ENCODE measurements at regions not wholly inside any gene's neighbourhood (a gene's known extent, or its start where the extent isn't known, plus 50 kb on each side); places are given as distances from the start of the nearest gene placed in this dataset.

DNA sequence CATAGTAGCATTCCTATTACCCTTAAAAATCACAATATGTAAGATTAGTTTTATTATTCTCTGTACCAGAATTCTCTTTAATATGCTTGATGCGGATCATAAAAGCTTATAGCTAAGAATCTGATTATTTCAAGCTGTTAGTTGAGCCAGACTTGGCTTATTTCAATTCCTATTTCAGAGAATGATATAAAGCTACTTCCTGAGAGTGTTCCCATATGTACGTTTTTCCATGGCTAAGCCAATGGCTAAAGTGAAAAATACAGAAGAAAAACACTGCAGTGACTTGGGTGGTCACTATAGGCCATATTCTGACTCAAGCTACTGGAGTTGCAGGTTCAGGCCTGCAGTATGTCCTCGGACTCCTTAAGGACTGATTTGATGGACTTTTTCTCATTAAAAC lies 97.9 kb upstream of the EEF1E1 start:
- Histone ChIP-seq H3K9me3 (ENCODE audit: low read depth) (no peaks in the 10 kb centered on the region), H3K4me1 (peaks cover 10% of the 10 kb centered on the region), H2AFZ (replicated peaks) (no peak overlapping the region), H4K20me1 (ENCODE audit: low read depth) (no peaks in the 10 kb centered on the region), H3K79me2 (ENCODE audit: low read depth) (no peaks in the 10 kb centered on the region), H3K4me3 (no peak overlapping the region), H3K4me2 (no peak overlapping the region), H3K36me3 (no peaks in the 10 kb centered on the region), H3K27me3 (no peaks in the 10 kb centered on the region), H3F3A (ENCODE audit: low read depth) (peaks cover 1% of the 10 kb centered on the region), H3K27ac (no peak overlapping the region), H3K9ac (no peak overlapping the region)
- peaks cover 3% of the 10 kb centered on the region for H3K9me3 Mint-ChIP-seq
- no peak overlapping the region for H3K4me3 Mint-ChIP-seq
- DNase-seq (ENCODE audit: low spot score), result no peak
- H3K27ac Mint-ChIP-seq, result no peak overlapping the region
- peaks cover 19% of the 10 kb centered on the region for H3K4me1 Mint-ChIP-seq
- H3K27me3 Mint-ChIP-seq (ENCODE audit: insufficient read depth, low read depth), result no peaks in the 10 kb centered on the region
- H3K36me3 Mint-ChIP-seq, result peaks cover 2% of the 10 kb centered on the region
- TF ChIP-seq, protein P1, sequence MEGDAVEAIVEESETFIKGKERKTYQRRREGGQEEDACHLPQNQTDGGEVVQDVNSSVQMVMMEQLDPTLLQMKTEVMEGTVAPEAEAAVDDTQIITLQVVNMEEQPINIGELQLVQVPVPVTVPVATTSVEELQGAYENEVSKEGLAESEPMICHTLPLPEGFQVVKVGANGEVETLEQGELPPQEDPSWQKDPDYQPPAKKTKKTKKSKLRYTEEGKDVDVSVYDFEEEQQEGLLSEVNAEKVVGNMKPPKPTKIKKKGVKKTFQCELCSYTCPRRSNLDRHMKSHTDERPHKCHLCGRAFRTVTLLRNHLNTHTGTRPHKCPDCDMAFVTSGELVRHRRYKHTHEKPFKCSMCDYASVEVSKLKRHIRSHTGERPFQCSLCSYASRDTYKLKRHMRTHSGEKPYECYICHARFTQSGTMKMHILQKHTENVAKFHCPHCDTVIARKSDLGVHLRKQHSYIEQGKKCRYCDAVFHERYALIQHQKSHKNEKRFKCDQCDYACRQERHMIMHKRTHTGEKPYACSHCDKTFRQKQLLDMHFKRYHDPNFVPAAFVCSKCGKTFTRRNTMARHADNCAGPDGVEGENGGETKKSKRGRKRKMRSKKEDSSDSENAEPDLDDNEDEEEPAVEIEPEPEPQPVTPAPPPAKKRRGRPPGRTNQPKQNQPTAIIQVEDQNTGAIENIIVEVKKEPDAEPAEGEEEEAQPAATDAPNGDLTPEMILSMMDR (IDR thresholded peaks at IDR 0.05), result no peak
- TF ChIP-seq EZH2 (IDR thresholded peaks at IDR 0.05), result no peak
- TF ChIP-seq EZH2phosphoT487 (IDR thresholded peaks at IDR 0.05), result no peak

DNA sequence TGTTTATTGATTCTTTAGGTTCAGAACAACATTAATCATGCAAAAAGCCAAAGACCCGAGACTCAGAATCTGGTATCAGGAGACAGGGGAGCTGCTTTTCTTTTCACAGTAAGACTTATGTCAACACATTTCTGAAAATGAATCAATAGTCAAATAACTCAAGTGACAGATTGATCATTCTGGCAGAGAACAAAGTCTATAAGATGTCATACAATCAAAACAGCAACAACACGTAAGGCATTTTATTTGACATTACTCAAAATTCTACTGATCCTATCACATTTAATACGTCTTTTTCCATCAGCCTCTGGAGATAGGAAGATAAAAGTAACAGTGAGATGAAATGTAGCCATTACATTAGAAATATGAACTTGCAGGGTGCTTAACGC lies 93.4 kb upstream of the EEF1E1 start:
- no peak overlapping the region for H3K4me2 ChIP-seq
- H3K27ac ChIP-seq, result no peak overlapping the region
- H3F3A ChIP-seq (ENCODE audit: low read depth), result peaks cover 15% of the 10 kb centered on the region
- H3K4me3 ChIP-seq, result no peak overlapping the region
- Mint-ChIP-seq H3K4me1 (peaks cover 36% of the 10 kb centered on the region), H3K27me3 (ENCODE audit: insufficient read depth, low read depth) (no peaks in the 10 kb centered on the region), H3K9me3 (peaks cover 3% of the 10 kb centered on the region), H3K36me3 (no peaks in the 10 kb centered on the region), H3K4me3 (no peak overlapping the region), H3K27ac (peak overlapping the region; percentile 31)
- H4K20me1 ChIP-seq (ENCODE audit: low read depth), result no peaks in the 10 kb centered on the region
- H3K79me2 ChIP-seq (ENCODE audit: low read depth), result no peaks in the 10 kb centered on the region
- no peak for DNase-seq (ENCODE audit: low spot score)
- no peaks in the 10 kb centered on the region for H3K36me3 ChIP-seq
- peaks cover 31% of the 10 kb centered on the region for H3K4me1 ChIP-seq
- no peaks in the 10 kb centered on the region for H3K9me3 ChIP-seq (ENCODE audit: low read depth)
- peak overlapping the region; percentile 10 for H2AFZ ChIP-seq (replicated peaks)
- H3K9ac ChIP-seq, result no peak overlapping the region
- H3K27me3 ChIP-seq, result no peaks in the 10 kb centered on the region
- TF ChIP-seq EZH2 (IDR thresholded peaks at IDR 0.05), result no peak
- TF ChIP-seq EZH2phosphoT487 (IDR thresholded peaks at IDR 0.05), result no peak
- TF ChIP-seq, protein P1 (IDR thresholded peaks at IDR 0.05), result no peak

DNA sequence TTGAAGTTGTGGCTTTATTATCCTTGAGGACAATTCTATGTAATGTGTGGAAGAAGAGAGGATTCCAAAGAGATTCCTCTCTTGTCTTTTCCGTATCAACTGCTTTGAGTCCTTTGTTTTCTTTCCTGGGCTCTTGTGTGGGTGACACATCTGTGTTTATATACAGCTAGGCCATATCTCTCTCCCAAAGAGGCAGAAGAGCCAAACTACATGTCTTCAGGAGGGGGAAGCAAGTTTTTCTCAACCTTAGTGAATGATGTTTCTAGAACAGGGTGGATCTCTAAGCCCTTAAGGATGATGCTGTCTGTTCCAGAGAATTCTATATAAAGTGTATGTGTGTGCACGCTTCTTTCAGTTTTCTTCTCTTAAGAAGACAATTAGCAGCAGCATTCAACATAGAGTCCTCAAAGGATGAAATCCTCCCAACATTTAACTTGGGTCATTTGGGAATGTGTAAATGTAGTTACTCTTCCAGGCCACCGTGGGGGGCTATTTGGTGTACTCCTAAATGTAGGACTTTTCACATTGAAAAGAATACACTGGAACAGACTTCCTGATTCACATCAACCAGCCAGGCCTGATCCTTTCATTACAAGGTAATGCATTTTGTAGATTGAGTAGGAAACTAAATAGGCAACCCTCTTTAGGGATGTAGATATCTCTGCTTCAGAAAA lies 92.8 kb upstream of the EEF1E1 start:
- peak overlapping the region; percentile 10 for H2AFZ ChIP-seq (replicated peaks)
- no peaks in the 10 kb centered on the region for H3K27me3 ChIP-seq
- no peaks in the 10 kb centered on the region for H3K36me3 ChIP-seq
- Mint-ChIP-seq H3K4me1 (peaks cover 36% of the 10 kb centered on the region), H3K27ac (peak overlapping the region; percentile 95), H3K9me3 (peaks cover 3% of the 10 kb centered on the region), H3K4me3 (no peak overlapping the region), H3K36me3 (no peaks in the 10 kb centered on the region), H3K27me3 (ENCODE audit: insufficient read depth, low read depth) (no peaks in the 10 kb centered on the region)
- no peaks in the 10 kb centered on the region for H4K20me1 ChIP-seq (ENCODE audit: low read depth)
- no peaks in the 10 kb centered on the region for H3K9me3 ChIP-seq (ENCODE audit: low read depth)
- H3K4me3 ChIP-seq, result no peak overlapping the region
- peak; percentile 54 for DNase-seq (ENCODE audit: low spot score)
- no peak overlapping the region for H3K9ac ChIP-seq
- H3F3A ChIP-seq (ENCODE audit: low read depth), result peaks cover 15% of the 10 kb centered on the region
- peaks cover 31% of the 10 kb centered on the region for H3K4me1 ChIP-seq
- peak overlapping the region; percentile 42 for H3K27ac ChIP-seq
- peak overlapping the region; percentile 23 for H3K4me2 ChIP-seq
- no peak for TF ChIP-seq EZH2 (IDR thresholded peaks at IDR 0.05)
- no peak for TF ChIP-seq EZH2phosphoT487 (IDR thresholded peaks at IDR 0.05)
- TF ChIP-seq, protein P1 (IDR thresholded peaks at IDR 0.05), result peak; percentile 49
- no peaks in the 10 kb centered on the region for H3K79me2 ChIP-seq (ENCODE audit: low read depth)

Data from neural progenitor cell (in vitro differentiated cells).